Psoas muscle (tissue), 7 donors: ENCODE measurements at regions not wholly inside any gene's neighbourhood (a gene's known extent, or its start where the extent isn't known, plus 50 kb on each side); places are given as distances from the start of the nearest gene placed in this dataset.

Source experiments
- ATAC-seq, 4 donors: fragments of 200-7000 bp; cut with Tn5 transposase; one replicate each; pipeline ENCODE4 v1.9.1; 2020; ENCODE audit warnings: moderate library complexity in 3 of 4, mild to moderate bottlenecking in 2 of 4
- DNase-seq, 2 donors: peaks; one replicate each; pipeline ENCODE4 v3.0.0-alpha.2; 2020
- H3K27ac ChIP-seq: fragments of 200-600 bp; one replicate; pipeline ENCODE4 v1.8.0; 2022
- H3K27me3 ChIP-seq, 3 donors: fragments of 200-600 bp in 1 of 3; one replicate each; pipeline versions ENCODE4 v1.6.1 to v1.8.0; 2013 to 2022; ENCODE audit warnings: low read length in 2 of 3, mild to moderate bottlenecking in 2 of 3, moderate library complexity in 1 of 3; ENCODE audit not compliant: insufficient read depth in 3 of 3
- H3K36me3 ChIP-seq, 2 donors: fragments of 200-600 bp in 1 of 2; one replicate each; pipeline versions ENCODE4 v1.6.1 to v1.8.0; 2013 to 2022; ENCODE audit warnings: low read depth in 1 of 2, mild to moderate bottlenecking in 1 of 2, moderate library complexity in 1 of 2; ENCODE audit not compliant: insufficient read depth in 1 of 2
- H3K4me1 ChIP-seq: fragments of 200-600 bp; one replicate; pipeline ENCODE4 v1.8.0; 2022
- H3K4me3 ChIP-seq: fragments of 200-600 bp; one replicate; pipeline ENCODE4 v1.8.0; 2022; ENCODE audit warnings: mild to moderate bottlenecking
- H3K9me3 ChIP-seq: fragments of 200-600 bp; one replicate; pipeline ENCODE4 v1.8.0; 2022
- WGBS, 3 donors: extraction: QIAGEN DNeasy Blood & Tissue Kit; methylation state at CpG; one replicate each; pipeline versions ENCODE4 v1.1.6 to v1.1.7; 2013; 5-methylcytosine and 5-hydroxymethylcytosine counted together
- intact Hi-C, 2 donors: fragments of 100-400 bp; cut with DNase I; formaldehyde crosslinking; loops; one replicate each; pipeline versions ENCODE4 v1.11.0 to v1.14.2; 2022
- TF ChIP-seq, protein P1 (sequence below): fragments of 200-600 bp; IDR thresholded peaks from one replicate; pipeline ENCODE4 v1.8.0; 2022; ENCODE audit warnings: antibody characterized with exemption
- donor health status: healthy with polysubstance abuse.
- donor health status: DM: no; HTN: no; CAD: no; lungs with moderate emphysema.
- donor health status: Bipolar disorder and iron deficiency.
- donor health status: healthy.
- donor health status: DM: yes; HTN: yes; CAD: no.
- donor health status: DM: no; HTN: no; CAD: no.
- donor health status: DM: yes; HTN: yes; CAD: no.

DNA sequence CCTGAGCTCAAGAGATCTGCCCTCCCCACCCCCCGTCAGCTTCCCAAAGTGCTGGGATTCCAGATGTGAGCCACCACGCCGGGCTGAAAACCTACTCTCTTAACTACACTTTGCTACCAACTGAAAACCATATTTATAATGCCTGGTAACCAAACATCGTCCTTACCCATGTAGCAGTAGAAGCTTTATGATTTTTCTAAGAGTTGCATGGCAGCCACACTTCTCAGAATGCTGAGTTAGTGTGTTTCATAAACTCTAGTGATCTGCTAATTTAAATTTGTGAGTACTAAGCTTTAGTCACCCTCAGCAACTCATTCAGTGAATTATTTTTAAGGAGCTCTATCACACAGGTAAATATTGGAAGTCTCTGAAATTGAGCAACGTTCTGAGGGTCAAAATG is 478.4 kb downstream of the KDM4C start:
- Histone ChIP-seq H3K4me1 (no peaks in the 10 kb centered on the region), H3K27ac (no peak overlapping the region), H3K36me3 (no peaks in the 10 kb centered on the region), H3K4me3 (no peak overlapping the region), H3K27me3 (no peaks in the 10 kb centered on the region), H3K9me3 (no peaks in the 10 kb centered on the region)
- ATAC-seq = no peak
- DNase-seq = no peak
- TF ChIP-seq, protein P1, sequence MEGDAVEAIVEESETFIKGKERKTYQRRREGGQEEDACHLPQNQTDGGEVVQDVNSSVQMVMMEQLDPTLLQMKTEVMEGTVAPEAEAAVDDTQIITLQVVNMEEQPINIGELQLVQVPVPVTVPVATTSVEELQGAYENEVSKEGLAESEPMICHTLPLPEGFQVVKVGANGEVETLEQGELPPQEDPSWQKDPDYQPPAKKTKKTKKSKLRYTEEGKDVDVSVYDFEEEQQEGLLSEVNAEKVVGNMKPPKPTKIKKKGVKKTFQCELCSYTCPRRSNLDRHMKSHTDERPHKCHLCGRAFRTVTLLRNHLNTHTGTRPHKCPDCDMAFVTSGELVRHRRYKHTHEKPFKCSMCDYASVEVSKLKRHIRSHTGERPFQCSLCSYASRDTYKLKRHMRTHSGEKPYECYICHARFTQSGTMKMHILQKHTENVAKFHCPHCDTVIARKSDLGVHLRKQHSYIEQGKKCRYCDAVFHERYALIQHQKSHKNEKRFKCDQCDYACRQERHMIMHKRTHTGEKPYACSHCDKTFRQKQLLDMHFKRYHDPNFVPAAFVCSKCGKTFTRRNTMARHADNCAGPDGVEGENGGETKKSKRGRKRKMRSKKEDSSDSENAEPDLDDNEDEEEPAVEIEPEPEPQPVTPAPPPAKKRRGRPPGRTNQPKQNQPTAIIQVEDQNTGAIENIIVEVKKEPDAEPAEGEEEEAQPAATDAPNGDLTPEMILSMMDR = no peak
- WGBS, 3 donors = 69 to 84% (median 75%) methylated on average over 5 of the region's 5 CpGs
- intact Hi-C loops = no loop called here

GRCh38 chr9:7234144-7234543 is 476.4 kb downstream of the KDM4C start:
- intact Hi-C loops = no loop called here
- no peak overlapping the region for H3K27ac ChIP-seq
- H3K27me3 ChIP-seq = no peaks in the 10 kb centered on the region
- H3K36me3 ChIP-seq = no peaks in the 10 kb centered on the region
- H3K9me3 ChIP-seq = no peaks in the 10 kb centered on the region
- DNase-seq (no peak), ATAC-seq (peak in 2 of 4 donors; percentile 41 to 46)
- 53 to 64% (median 57%) methylated on average over 5 of the region's 5 CpGs for WGBS, 3 donors
- no peaks in the 10 kb centered on the region for H3K4me1 ChIP-seq
- H3K4me3 ChIP-seq = no peak overlapping the region
- TF ChIP-seq, protein P1 = peak; percentile 37

DNA sequence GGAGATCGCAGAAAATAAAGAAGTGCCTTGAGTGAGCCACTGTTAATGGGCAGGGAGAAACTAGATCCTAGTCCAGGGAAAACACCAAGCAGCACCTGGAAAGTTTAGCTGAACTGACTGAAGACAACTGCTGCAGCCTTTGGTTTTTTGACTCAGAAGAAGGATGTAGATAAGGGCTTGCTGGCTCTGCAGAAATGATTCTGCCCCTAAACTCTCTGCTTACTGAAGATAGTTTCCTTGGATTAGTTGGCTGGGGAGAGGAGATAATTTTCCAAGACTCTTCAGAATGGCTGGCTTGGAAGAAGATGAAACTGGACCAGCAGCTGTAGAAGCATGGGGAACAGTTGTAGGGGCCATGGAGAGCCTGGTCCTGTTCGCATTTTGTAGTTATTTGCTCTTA is 471.8 kb downstream of the KDM4C start:
- intact Hi-C loops = loop anchor here in 1 of 2 donors (5.0 kb wide), 1 partner anchor 42 kb away; no protein-coding TSS in a partner anchor
- H3K9me3 ChIP-seq = no peaks in the 10 kb centered on the region
- TF ChIP-seq, protein P1 = no peak
- no peaks in the 10 kb centered on the region for H3K27me3 ChIP-seq
- no peak for ATAC-seq
- no peak overlapping the region for H3K27ac ChIP-seq
- H3K4me1 ChIP-seq = no peaks in the 10 kb centered on the region
- H3K36me3 ChIP-seq = no peaks in the 10 kb centered on the region
- no peak for DNase-seq
- H3K4me3 ChIP-seq = no peak overlapping the region
- 89 to 92% (median 89%) methylated on average over 2 of the region's 2 CpGs for WGBS, 3 donors

- Histone ChIP-seq H3K9me3 (no peaks in the 10 kb centered on the region), H3K4me3 (no peak overlapping the region), H3K4me1 (no peaks in the 10 kb centered on the region), H3K27me3 (no peaks in the 10 kb centered on the region), H3K36me3 (no peaks in the 10 kb centered on the region), H3K27ac (no peak overlapping the region)
- 77 to 87% (median 81%) methylated on average over 4 of the region's 4 CpGs for WGBS, 3 donors
- DNase-seq (no peak), ATAC-seq (no peak)
- TF ChIP-seq, protein P1 = no peak
- intact Hi-C loops = loop anchor here in 1 of 2 donors (5.0 kb wide), 1 partner anchor 41 kb away; no protein-coding TSS in a partner anchor
These were observed 471.0 kb downstream of the KDM4C start for GRCh38 chr9:7228726-7229125.

GRCh38 chr9:7227951-7228350 is 470.2 kb downstream of the KDM4C start:
- TF ChIP-seq, protein P1 = no peak
- Histone ChIP-seq H3K36me3 (no peaks in the 10 kb centered on the region), H3K4me1 (no peaks in the 10 kb centered on the region), H3K27ac (no peak overlapping the region), H3K4me3 (no peak overlapping the region), H3K9me3 (no peaks in the 10 kb centered on the region), H3K27me3 (no peaks in the 10 kb centered on the region)
- WGBS, 3 donors = 71 to 78% (median 72%) methylated on average over 8 of the region's 8 CpGs
- ATAC-seq = no peak
- intact Hi-C loops = loop anchor here in 1 of 2 donors (5.0 kb wide), 1 partner anchor 41 kb away; no protein-coding TSS in a partner anchor
- DNase-seq = no peak
